ENCODE measurements at regions not wholly inside any gene's neighbourhood (a gene's known extent, or its start where the extent isn't known, plus 50 kb on each side); places are given as distances from the start of the nearest gene placed in this dataset.

GRCh38 chr3:21036888-21037287, 714.1 kb downstream of the ZNF385D start:
- no peaks in the 10 kb centered on the region for H3K4me1 ChIP-seq (ENCODE audit: insufficient read depth, low read length, poor library complexity, severe bottlenecking)
- peaks cover 29% of the 10 kb centered on the region for H3K9me3 ChIP-seq (ENCODE audit: low read depth, low read length, poor library complexity, severe bottlenecking)
- DNase-seq (ENCODE audit: low spot score) = no peak
- H3K36me3 ChIP-seq (ENCODE audit: insufficient read depth, low read length, poor library complexity, severe bottlenecking) = no peaks in the 10 kb centered on the region
- H3K4me3 ChIP-seq (ENCODE audit: low read depth, low read length, poor library complexity, severe bottlenecking) = no peak overlapping the region
- H3K27me3 ChIP-seq (replicated peaks; ENCODE audit: insufficient read depth, low read depth, low read length, poor library complexity) = no peaks in the 10 kb centered on the region
- H3K27ac ChIP-seq (ENCODE audit: low read depth, low read length, poor library complexity, severe bottlenecking) = no peak overlapping the region
- BruUV-seq (replicated peaks) = no TSS peak
- TF ChIP-seq CTCF (conservative IDR thresholded peaks at IDR 0.05; ENCODE audit: low read depth, low read length) = no peak
- no peak for TF ChIP-seq EZH2 (IDR thresholded peaks at IDR 0.05; ENCODE audit: borderline replicate concordance, low read depth, low read length, poor library complexity, severe bottlenecking)
- intact Hi-C loops (cut with micrococcal nuclease; ENCODE audit: unreplicated experiment) = no loop called here
- CTCF ChIA-PET = no interaction called here
- POLR2A ChIA-PET (ENCODE audit: low non-redundant PET) = no interaction called here

- no peak overlapping the region for H3K4me3 ChIP-seq (ENCODE audit: low read depth, low read length, poor library complexity, severe bottlenecking)
- no peaks in the 10 kb centered on the region for H3K36me3 ChIP-seq (ENCODE audit: insufficient read depth, low read length, poor library complexity, severe bottlenecking)
- DNase-seq (ENCODE audit: low spot score) = no peak
- no peaks in the 10 kb centered on the region for H3K4me1 ChIP-seq (ENCODE audit: insufficient read depth, low read length, poor library complexity, severe bottlenecking)
- no peaks in the 10 kb centered on the region for H3K27me3 ChIP-seq (replicated peaks; ENCODE audit: insufficient read depth, low read depth, low read length, poor library complexity)
- no peak overlapping the region for H3K27ac ChIP-seq (ENCODE audit: low read depth, low read length, poor library complexity, severe bottlenecking)
- ChIA-PET POLR2A (ENCODE audit: low non-redundant PET) (interaction anchor here (0.6 kb wide), 1 partner anchor 912 kb away, joined by 3 read pairs; no protein-coding TSS in a partner anchor), CTCF (no interaction called here)
- H3K9me3 ChIP-seq (ENCODE audit: low read depth, low read length, poor library complexity, severe bottlenecking) = peaks cover 16% of the 10 kb centered on the region
- no TSS peak for BruUV-seq (replicated peaks)
- intact Hi-C loops (cut with micrococcal nuclease; ENCODE audit: unreplicated experiment) = no loop called here
- TF ChIP-seq CTCF (conservative IDR thresholded peaks at IDR 0.05; ENCODE audit: low read depth, low read length) = no peak
- no peak for TF ChIP-seq EZH2 (IDR thresholded peaks at IDR 0.05; ENCODE audit: borderline replicate concordance, low read depth, low read length, poor library complexity, severe bottlenecking)
These were observed 722.6 kb downstream of the ZNF385D start for GRCh38 chr3:21028412-21028811.

- intact Hi-C loops (cut with micrococcal nuclease; ENCODE audit: unreplicated experiment) = no loop called here
- H3K9me3 ChIP-seq (ENCODE audit: low read depth, low read length, poor library complexity, severe bottlenecking) = peaks cover 12% of the 10 kb centered on the region
- H3K4me1 ChIP-seq (ENCODE audit: insufficient read depth, low read length, poor library complexity, severe bottlenecking) = no peaks in the 10 kb centered on the region
- TF ChIP-seq EZH2 (IDR thresholded peaks at IDR 0.05; ENCODE audit: borderline replicate concordance, low read depth, low read length, poor library complexity, severe bottlenecking) = no peak
- no peak for TF ChIP-seq CTCF (conservative IDR thresholded peaks at IDR 0.05; ENCODE audit: low read depth, low read length)
- no peak for DNase-seq (ENCODE audit: low spot score)
- ChIA-PET POLR2A (ENCODE audit: low non-redundant PET) (no interaction called here), CTCF (no interaction called here)
- H3K27ac ChIP-seq (ENCODE audit: low read depth, low read length, poor library complexity, severe bottlenecking) = no peak overlapping the region
- no peaks in the 10 kb centered on the region for H3K27me3 ChIP-seq (replicated peaks; ENCODE audit: insufficient read depth, low read depth, low read length, poor library complexity)
- no peaks in the 10 kb centered on the region for H3K36me3 ChIP-seq (ENCODE audit: insufficient read depth, low read length, poor library complexity, severe bottlenecking)
- BruUV-seq (replicated peaks) = no TSS peak
- no peak overlapping the region for H3K4me3 ChIP-seq (ENCODE audit: low read depth, low read length, poor library complexity, severe bottlenecking)
These were observed 726.4 kb downstream of the ZNF385D start for GRCh38 chr3:21024563-21024962.

All from A673 (cell line).